HEK293 (cell line): ENCODE measurements at regions not wholly inside any gene's neighbourhood (a gene's known extent, or its start where the extent isn't known, plus 50 kb on each side); places are given as distances from the start of the nearest gene placed in this dataset.
"Not testable (repeated sequence)": the region's sequence is repeated elsewhere in the genome, so short reads cannot be mapped to it uniquely, and the experiment has no call there.

Experiments
- TCF7L2 ChIP-seq: IDR thresholded peaks from 2 replicates; pipeline ENCODE4 v1.6.1; 2011; ENCODE audit warnings: low read depth, mild to moderate bottlenecking, inconsistent platforms, low read length, moderate library complexity, borderline replicate concordance
- ZNF16 ChIP-seq: fragments of 450-650 bp; formaldehyde crosslinking; IDR thresholded peaks from 2 replicates; pipeline ENCODE4 v1.5.1; 2016; ENCODE audit warnings: low read depth, missing biosample characterization, missing genetic modification characterization
- ZNF530 ChIP-seq: fragments of 450-650 bp; formaldehyde crosslinking; IDR thresholded peaks from 2 replicates; pipeline ENCODE4 v1.5.1; 2016; ENCODE audit warnings: low read depth, missing biosample characterization, missing genetic modification characterization
- ZNF561 ChIP-seq: fragments of 450-650 bp; IDR thresholded peaks from 2 replicates; pipeline ENCODE4 v1.5.1; 2018; ENCODE audit warnings: missing biosample characterization, missing genetic modification characterization, borderline replicate concordance
- TF ChIP-seq, protein P1 (sequence below): fragments of 450-650 bp; formaldehyde crosslinking; IDR thresholded peaks from 2 replicates; pipeline ENCODE4 v1.5.1; 2016; ENCODE audit warnings: missing biosample characterization, missing genetic modification characterization

DNA sequence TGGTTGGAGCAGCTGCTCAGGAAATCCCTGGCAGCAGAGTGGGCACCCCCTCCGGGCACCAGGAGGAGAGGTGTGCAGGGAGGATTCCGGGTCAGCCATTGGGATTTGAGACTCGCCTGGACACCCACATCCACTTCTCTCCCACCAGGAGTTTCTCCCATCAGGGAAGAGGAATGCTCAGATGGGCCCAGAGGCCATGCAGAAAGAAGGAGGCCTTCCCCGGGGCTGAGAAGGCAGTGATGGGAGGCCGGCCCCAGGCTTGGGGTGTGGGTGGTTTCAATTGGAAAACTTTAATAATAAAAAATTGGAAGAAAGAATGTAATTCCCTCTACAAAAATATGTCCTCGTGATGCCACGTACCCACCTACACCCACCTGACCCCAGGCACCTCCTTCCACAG, 249.3 kb upstream of the ANKRD20A1 start:
- not testable (repeated sequence) for TF ChIP-seq ZNF16 (tag by site-specific recombination); ZNF561 (tag by site-specific recombination); TCF7L2; ZNF530
- TF ChIP-seq, protein P1, sequence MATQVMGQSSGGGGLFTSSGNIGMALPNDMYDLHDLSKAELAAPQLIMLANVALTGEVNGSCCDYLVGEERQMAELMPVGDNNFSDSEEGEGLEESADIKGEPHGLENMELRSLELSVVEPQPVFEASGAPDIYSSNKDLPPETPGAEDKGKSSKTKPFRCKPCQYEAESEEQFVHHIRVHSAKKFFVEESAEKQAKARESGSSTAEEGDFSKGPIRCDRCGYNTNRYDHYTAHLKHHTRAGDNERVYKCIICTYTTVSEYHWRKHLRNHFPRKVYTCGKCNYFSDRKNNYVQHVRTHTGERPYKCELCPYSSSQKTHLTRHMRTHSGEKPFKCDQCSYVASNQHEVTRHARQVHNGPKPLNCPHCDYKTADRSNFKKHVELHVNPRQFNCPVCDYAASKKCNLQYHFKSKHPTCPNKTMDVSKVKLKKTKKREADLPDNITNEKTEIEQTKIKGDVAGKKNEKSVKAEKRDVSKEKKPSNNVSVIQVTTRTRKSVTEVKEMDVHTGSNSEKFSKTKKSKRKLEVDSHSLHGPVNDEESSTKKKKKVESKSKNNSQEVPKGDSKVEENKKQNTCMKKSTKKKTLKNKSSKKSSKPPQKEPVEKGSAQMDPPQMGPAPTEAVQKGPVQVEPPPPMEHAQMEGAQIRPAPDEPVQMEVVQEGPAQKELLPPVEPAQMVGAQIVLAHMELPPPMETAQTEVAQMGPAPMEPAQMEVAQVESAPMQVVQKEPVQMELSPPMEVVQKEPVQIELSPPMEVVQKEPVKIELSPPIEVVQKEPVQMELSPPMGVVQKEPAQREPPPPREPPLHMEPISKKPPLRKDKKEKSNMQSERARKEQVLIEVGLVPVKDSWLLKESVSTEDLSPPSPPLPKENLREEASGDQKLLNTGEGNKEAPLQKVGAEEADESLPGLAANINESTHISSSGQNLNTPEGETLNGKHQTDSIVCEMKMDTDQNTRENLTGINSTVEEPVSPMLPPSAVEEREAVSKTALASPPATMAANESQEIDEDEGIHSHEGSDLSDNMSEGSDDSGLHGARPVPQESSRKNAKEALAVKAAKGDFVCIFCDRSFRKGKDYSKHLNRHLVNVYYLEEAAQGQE (tag by site-specific recombination) = not testable (repeated sequence)
